Stimulated activated naive B cell treated with anti-CD40 and anti-IgM and Interleukin-4, amounts not matched to agents 10 μg/mL and 1 μg/mL and 100 μg/mL, for 72 hours (primary cell): ENCODE measurements at regions not wholly inside any gene's neighbourhood (a gene's known extent, or its start where the extent isn't known, plus 50 kb on each side); places are given as distances from the start of the nearest gene placed in this dataset.

ENCODE experiments used
- ATAC-seq, 2 donors: fragments of 150-1000 bp; cut with Tn5 transposase; replicated peaks; 2 replicates each; pipeline ENCODE4 v1.10.0; 2021; ENCODE audit warnings: moderate library complexity in 1 of 2
- DNase-seq: peaks from one replicate; pipeline ENCODE4 v3.0.0; 2021
- H3K27ac Mint-ChIP-seq: one replicate; pipeline ENCODE4 v1.8.0; 2022; ENCODE audit warnings: mild to moderate bottlenecking, mixed read lengths
- H3K27me3 Mint-ChIP-seq, 2 donors: one replicate each; pipeline ENCODE4 v1.8.0; 2022; ENCODE audit warnings: mixed read lengths in 2 of 2
- H3K36me3 Mint-ChIP-seq, 2 donors: one replicate each; pipeline ENCODE4 v1.8.0; 2022; ENCODE audit warnings: mixed read lengths in 2 of 2, mild to moderate bottlenecking in 1 of 2
- H3K4me1 Mint-ChIP-seq, 2 donors: one replicate each; pipeline ENCODE4 v1.8.0; 2022; ENCODE audit warnings: mixed read lengths in 2 of 2, mild to moderate bottlenecking in 1 of 2
- H3K4me3 Mint-ChIP-seq, 2 donors: one replicate each; pipeline ENCODE4 v1.8.0; 2022; ENCODE audit warnings: mild to moderate bottlenecking in 2 of 2, mixed read lengths in 2 of 2, moderate library complexity in 1 of 2
- H3K9me3 Mint-ChIP-seq, 2 donors: one replicate each; pipeline ENCODE4 v1.8.0; 2022; ENCODE audit warnings: mixed read lengths in 2 of 2, mild to moderate bottlenecking in 1 of 2

GRCh38 chr20:20831794-20832193, 119.3 kb upstream of the RALGAPA2 start:
- DNase-seq, result no peak
- Mint-ChIP-seq H3K9me3 (peaks cover 14 to 15% of the 10 kb centered on the region in 2 donors), H3K4me1 (no peaks in the 10 kb centered on the region), H3K27me3 (peaks cover 31 to 41% of the 10 kb centered on the region in 2 donors), H3K36me3 (peaks cover 6 to 11% of the 10 kb centered on the region in 2 donors), H3K27ac (no peak overlapping the region), H3K4me3 (no peak overlapping the region)
- no peak for ATAC-seq

GRCh38 chr20:20829681-20830080, 117.2 kb upstream of the RALGAPA2 start:
- peaks cover 4 to 5% of the 10 kb centered on the region in 2 donors for H3K4me1 Mint-ChIP-seq
- peaks cover 14 to 15% of the 10 kb centered on the region in 2 donors for H3K9me3 Mint-ChIP-seq
- ATAC-seq, result no peak
- H3K27ac Mint-ChIP-seq, result no peak overlapping the region
- peaks cover 33 to 44% of the 10 kb centered on the region in 2 donors for H3K27me3 Mint-ChIP-seq
- DNase-seq, result no peak
- H3K4me3 Mint-ChIP-seq, result no peak overlapping the region
- H3K36me3 Mint-ChIP-seq, result peaks cover 6 to 11% of the 10 kb centered on the region in 2 donors

- DNase-seq, result no peak
- Mint-ChIP-seq H3K4me1 (peaks cover 6 to 7% of the 10 kb centered on the region in 2 donors), H3K9me3 (peaks cover 14 to 15% of the 10 kb centered on the region in 2 donors)
Measured at GRCh38 chr20:20827992-20828597, 115.7 kb upstream of the RALGAPA2 start.

GRCh38 chr20:20824924-20825584, 112.6 kb upstream of the RALGAPA2 start:
- peak; percentile 75 to 82 for ATAC-seq
- H3K27ac Mint-ChIP-seq, result no peak overlapping the region
- DNase-seq, result peak; percentile 18
- H3K4me1 Mint-ChIP-seq, result peaks cover 6 to 7% of the 10 kb centered on the region in 2 donors
- H3K27me3 Mint-ChIP-seq, result peaks cover 33 to 51% of the 10 kb centered on the region in 2 donors
- peak overlapping the region in 1 of 2 donors; percentile 12 for H3K4me3 Mint-ChIP-seq
- H3K36me3 Mint-ChIP-seq, result peaks cover 4% of the 10 kb centered on the region in 2 donors
- peaks cover 9 to 10% of the 10 kb centered on the region in 2 donors for H3K9me3 Mint-ChIP-seq

More at GRCh38 chr20:20827992-20828597, 115.7 kb upstream of the RALGAPA2 start:
- H3K36me3 Mint-ChIP-seq, result peaks cover 6 to 11% of the 10 kb centered on the region in 2 donors
- no peak overlapping the region for H3K4me3 Mint-ChIP-seq
- H3K27ac Mint-ChIP-seq, result no peak overlapping the region
- peaks cover 33 to 48% of the 10 kb centered on the region in 2 donors for H3K27me3 Mint-ChIP-seq
- ATAC-seq, result no peak

- H3K4me1 Mint-ChIP-seq, result peaks cover 6 to 7% of the 10 kb centered on the region in 2 donors
- no peaks in the 10 kb centered on the region for H3K9me3 Mint-ChIP-seq
- peak overlapping the region; percentile 44 for H3K27ac Mint-ChIP-seq
- no peak for ATAC-seq
- no peak overlapping the region for H3K4me3 Mint-ChIP-seq
- no peak for DNase-seq
- peaks cover 33 to 51% of the 10 kb centered on the region in 2 donors for H3K27me3 Mint-ChIP-seq
- no peaks in the 10 kb centered on the region for H3K36me3 Mint-ChIP-seq
Measured at GRCh38 chr20:20823476-20823881, 111.0 kb upstream of the RALGAPA2 start.

- H3K27ac Mint-ChIP-seq, result no peak overlapping the region
- H3K4me1 Mint-ChIP-seq, result peaks cover 6 to 7% of the 10 kb centered on the region in 2 donors
- no peaks in the 10 kb centered on the region for H3K36me3 Mint-ChIP-seq
- no peaks in the 10 kb centered on the region for H3K9me3 Mint-ChIP-seq
- H3K27me3 Mint-ChIP-seq, result peaks cover 31 to 50% of the 10 kb centered on the region in 2 donors
- no peak overlapping the region for H3K4me3 Mint-ChIP-seq
- DNase-seq (no peak), ATAC-seq (no peak)
Measured at GRCh38 chr20:20821484-20822260, 109.2 kb upstream of the RALGAPA2 start.

GRCh38 chr20:20820785-20821483, 108.5 kb upstream of the RALGAPA2 start:
- Mint-ChIP-seq H3K4me3 (no peak overlapping the region), H3K27ac (no peak overlapping the region), H3K4me1 (peaks cover 6 to 7% of the 10 kb centered on the region in 2 donors), H3K9me3 (no peaks in the 10 kb centered on the region), H3K27me3 (peaks cover 24 to 43% of the 10 kb centered on the region in 2 donors), H3K36me3 (no peaks in the 10 kb centered on the region)
- DNase-seq (no peak), ATAC-seq (no peak)

GRCh38 chr20:20820104-20820503, 107.7 kb upstream of the RALGAPA2 start:
- Mint-ChIP-seq H3K27me3 (peaks cover 24 to 42% of the 10 kb centered on the region in 2 donors), H3K4me3 (no peak overlapping the region), H3K9me3 (no peaks in the 10 kb centered on the region), H3K36me3 (no peaks in the 10 kb centered on the region), H3K27ac (no peak overlapping the region), H3K4me1 (peaks cover 6 to 7% of the 10 kb centered on the region in 2 donors)
- DNase-seq (no peak), ATAC-seq (no peak)

- Mint-ChIP-seq H3K36me3 (no peaks in the 10 kb centered on the region), H3K4me3 (no peak overlapping the region), H3K27ac (no peak overlapping the region), H3K9me3 (no peaks in the 10 kb centered on the region), H3K4me1 (no peaks in the 10 kb centered on the region), H3K27me3 (peaks cover 16 to 24% of the 10 kb centered on the region in 2 donors)
- no peak for DNase-seq
- ATAC-seq, result no peak
Measured at GRCh38 chr20:20816969-20817755, 104.7 kb upstream of the RALGAPA2 start.

GRCh38 chr20:20815711-20816455, 103.4 kb upstream of the RALGAPA2 start:
- ATAC-seq (no peak), DNase-seq (no peak)
- no peaks in the 10 kb centered on the region for H3K36me3 Mint-ChIP-seq
- H3K4me3 Mint-ChIP-seq, result no peak overlapping the region
- H3K9me3 Mint-ChIP-seq, result no peaks in the 10 kb centered on the region
- H3K27ac Mint-ChIP-seq, result no peak overlapping the region
- peaks cover 17 to 19% of the 10 kb centered on the region in 2 donors for H3K27me3 Mint-ChIP-seq
- no peaks in the 10 kb centered on the region for H3K4me1 Mint-ChIP-seq

- Mint-ChIP-seq H3K4me1 (no peaks in the 10 kb centered on the region), H3K36me3 (no peaks in the 10 kb centered on the region), H3K9me3 (no peaks in the 10 kb centered on the region), H3K4me3 (no peak overlapping the region), H3K27me3 (peaks cover 9 to 14% of the 10 kb centered on the region in 2 donors), H3K27ac (no peak overlapping the region)
- ATAC-seq, result no peak
- no peak for DNase-seq
Measured at GRCh38 chr20:20814685-20815084, 102.2 kb upstream of the RALGAPA2 start.

- H3K27ac Mint-ChIP-seq, result no peak overlapping the region
- no peak for ATAC-seq
- no peak overlapping the region for H3K4me3 Mint-ChIP-seq
- H3K27me3 Mint-ChIP-seq, result peaks cover 3 to 8% of the 10 kb centered on the region in 2 donors
- H3K9me3 Mint-ChIP-seq, result no peaks in the 10 kb centered on the region
- H3K4me1 Mint-ChIP-seq, result no peaks in the 10 kb centered on the region
- no peaks in the 10 kb centered on the region for H3K36me3 Mint-ChIP-seq
- no peak for DNase-seq
Measured at GRCh38 chr20:20812136-20812535, 99.7 kb upstream of the RALGAPA2 start.

- H3K27me3 Mint-ChIP-seq, result peaks cover 0 to 7% of the 10 kb centered on the region in 2 donors
- ATAC-seq, result no peak
- H3K9me3 Mint-ChIP-seq, result no peaks in the 10 kb centered on the region
- H3K4me3 Mint-ChIP-seq, result no peak overlapping the region
- DNase-seq, result no peak
- no peak overlapping the region for H3K27ac Mint-ChIP-seq
- H3K36me3 Mint-ChIP-seq, result no peaks in the 10 kb centered on the region
- no peaks in the 10 kb centered on the region for H3K4me1 Mint-ChIP-seq
Measured at GRCh38 chr20:20808016-20808415, 95.6 kb upstream of the RALGAPA2 start.
